Gastrocnemius medialis (tissue), 4 donors: ENCODE measurements at regions not wholly inside any gene's neighbourhood (a gene's known extent, or its start where the extent isn't known, plus 50 kb on each side); places are given as distances from the start of the nearest gene placed in this dataset.
A peak's percentile ranks its signal among the peaks of the same experiment; 100 is the strongest.

Experiments
- ATAC-seq, 2 donors: fragments of 150-250 bp; one replicate each; pipeline ENCODE4 v1.9.1; 2016
- DNase-seq, 2 donors: peaks; one replicate each; pipeline ENCODE4 v3.0.0-alpha.2; 2019
- H3K27ac ChIP-seq, 4 donors: fragments of 200-600 bp; sonication (generic); 1 replicate in 1 of 4; 2 replicates in 3 of 4; pipeline ENCODE4 v1.5.1; 2016 to 2018; ENCODE audit warnings: mild to moderate bottlenecking in 2 of 4, moderate library complexity in 1 of 4
- H3K27me3 ChIP-seq, 3 donors: fragments of 200-600 bp; sonication (generic) in 2 of 3; 1 replicate in 1 of 3; 2 replicates in 2 of 3; pipeline versions ENCODE4 v1.5.1 to v1.6.0; 2016 to 2019; ENCODE audit warnings: mild to moderate bottlenecking in 1 of 3, moderate library complexity in 1 of 3
- H3K36me3 ChIP-seq, 2 donors: fragments of 200-600 bp; sonication (generic) in 1 of 2; one replicate each; pipeline ENCODE4 v1.5.1; 2017 to 2018
- H3K4me1 ChIP-seq, 2 donors: fragments of 200-600 bp; sonication (generic) in 1 of 2; one replicate each; pipeline ENCODE4 v1.5.1; 2016 to 2017; ENCODE audit warnings: mild to moderate bottlenecking in 2 of 2
- H3K4me3 ChIP-seq, 4 donors: fragments of 200-600 bp; sonication (generic) in 3 of 4; 1 replicate in 1 of 4; 2 replicates in 3 of 4; pipeline ENCODE4 v1.5.1; 2016 to 2019; ENCODE audit warnings: mild to moderate bottlenecking in 2 of 4
- H3K9me3 ChIP-seq, 3 donors: fragments of 200-600 bp; sonication (generic) in 2 of 3; 1 replicate in 1 of 3; 2 replicates in 2 of 3; pipeline ENCODE4 v1.5.1; 2016 to 2019
- POLR2A ChIP-seq, 2 donors: fragments of 450-650 bp; IDR thresholded peaks; one replicate each; pipeline ENCODE4 v1.6.1; 2017; ENCODE audit warnings: antibody characterized with exemption in 2 of 2, mild to moderate bottlenecking in 2 of 2, moderate library complexity in 2 of 2
- in situ Hi-C, 4 donors: fragments of 200-750 bp; cut with MboI; loops; one replicate each; pipeline versions ENCODE4 v1.15.0 to v1.8.0; 2017; ENCODE audit warnings: low sequenced_read_pairs in 4 of 4
- intact Hi-C: fragments of 100-400 bp; cut with DNase I; formaldehyde crosslinking; loops from one replicate; pipeline ENCODE4 v1.15.1; 2023; ENCODE audit warnings: low total_unique reads
- TF ChIP-seq, protein P1 (sequence below), 5 experiments: fragments of 450-650 bp in 3 of 5; fragments of 200-600 bp in 2 of 5; sonication (generic) in 2 of 5; IDR thresholded peaks in 4 of 5; conservative IDR thresholded peaks in 1 of 5; 1 replicate in 4 of 5; 2 replicates in 1 of 5; pipeline ENCODE4 v1.5.1; 2016 to 2019; ENCODE audit warnings: antibody characterized with exemption in 5 of 5, mild to moderate bottlenecking in 3 of 5, moderate library complexity in 3 of 5

GRCh38 chr2:207321514-207321913 is 155.8 kb upstream of the KLF7 start:
- TF ChIP-seq POLR2A (IDR thresholded peaks at IDR 0.05) = no peak
- TF ChIP-seq, protein P1, sequence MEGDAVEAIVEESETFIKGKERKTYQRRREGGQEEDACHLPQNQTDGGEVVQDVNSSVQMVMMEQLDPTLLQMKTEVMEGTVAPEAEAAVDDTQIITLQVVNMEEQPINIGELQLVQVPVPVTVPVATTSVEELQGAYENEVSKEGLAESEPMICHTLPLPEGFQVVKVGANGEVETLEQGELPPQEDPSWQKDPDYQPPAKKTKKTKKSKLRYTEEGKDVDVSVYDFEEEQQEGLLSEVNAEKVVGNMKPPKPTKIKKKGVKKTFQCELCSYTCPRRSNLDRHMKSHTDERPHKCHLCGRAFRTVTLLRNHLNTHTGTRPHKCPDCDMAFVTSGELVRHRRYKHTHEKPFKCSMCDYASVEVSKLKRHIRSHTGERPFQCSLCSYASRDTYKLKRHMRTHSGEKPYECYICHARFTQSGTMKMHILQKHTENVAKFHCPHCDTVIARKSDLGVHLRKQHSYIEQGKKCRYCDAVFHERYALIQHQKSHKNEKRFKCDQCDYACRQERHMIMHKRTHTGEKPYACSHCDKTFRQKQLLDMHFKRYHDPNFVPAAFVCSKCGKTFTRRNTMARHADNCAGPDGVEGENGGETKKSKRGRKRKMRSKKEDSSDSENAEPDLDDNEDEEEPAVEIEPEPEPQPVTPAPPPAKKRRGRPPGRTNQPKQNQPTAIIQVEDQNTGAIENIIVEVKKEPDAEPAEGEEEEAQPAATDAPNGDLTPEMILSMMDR (IDR thresholded peaks at IDR 0.05 in 4 of 5, conservative IDR thresholded peaks at IDR 0.05 in 1 of 5) = no peak
- no peak overlapping the region for H3K27ac ChIP-seq
- no peak overlapping the region for H3K4me3 ChIP-seq
- no peak for DNase-seq
- no peaks in the 10 kb centered on the region for H3K9me3 ChIP-seq
- H3K36me3 ChIP-seq = no peaks in the 10 kb centered on the region
- H3K4me1 ChIP-seq = no peaks in the 10 kb centered on the region
- intact Hi-C loops = no loop called here
- ATAC-seq = no peak
- no peaks in the 10 kb centered on the region for H3K27me3 ChIP-seq
- in situ Hi-C loops = no loop called here

GRCh38 chr2:207324001-207324400 is 158.3 kb upstream of the KLF7 start:
- in situ Hi-C loops (no loop called here), intact Hi-C loops (no loop called here)
- DNase-seq (no peak), ATAC-seq (no peak)
- Histone ChIP-seq H3K27me3 (no peaks in the 10 kb centered on the region), H3K4me1 (no peaks in the 10 kb centered on the region), H3K27ac (no peak overlapping the region), H3K9me3 (no peaks in the 10 kb centered on the region), H3K36me3 (no peaks in the 10 kb centered on the region), H3K4me3 (no peak overlapping the region)
- no peak for TF ChIP-seq POLR2A (IDR thresholded peaks at IDR 0.05)
- TF ChIP-seq, protein P1 (IDR thresholded peaks at IDR 0.05 in 4 of 5, conservative IDR thresholded peaks at IDR 0.05 in 1 of 5) = no peak

GRCh38 chr2:207327513-207327912 is 161.8 kb upstream of the KLF7 start:
- H3K4me3 ChIP-seq = no peak overlapping the region
- ATAC-seq (no peak), DNase-seq (no peak)
- H3K9me3 ChIP-seq = no peaks in the 10 kb centered on the region
- no peaks in the 10 kb centered on the region for H3K36me3 ChIP-seq
- H3K27ac ChIP-seq = no peak overlapping the region
- no peaks in the 10 kb centered on the region for H3K27me3 ChIP-seq
- no peak for TF ChIP-seq POLR2A (IDR thresholded peaks at IDR 0.05)
- TF ChIP-seq, protein P1 (IDR thresholded peaks at IDR 0.05 in 4 of 5, conservative IDR thresholded peaks at IDR 0.05 in 1 of 5) = no peak
- no peaks in the 10 kb centered on the region for H3K4me1 ChIP-seq
- intact Hi-C loops (no loop called here), in situ Hi-C loops (no loop called here)

DNA sequence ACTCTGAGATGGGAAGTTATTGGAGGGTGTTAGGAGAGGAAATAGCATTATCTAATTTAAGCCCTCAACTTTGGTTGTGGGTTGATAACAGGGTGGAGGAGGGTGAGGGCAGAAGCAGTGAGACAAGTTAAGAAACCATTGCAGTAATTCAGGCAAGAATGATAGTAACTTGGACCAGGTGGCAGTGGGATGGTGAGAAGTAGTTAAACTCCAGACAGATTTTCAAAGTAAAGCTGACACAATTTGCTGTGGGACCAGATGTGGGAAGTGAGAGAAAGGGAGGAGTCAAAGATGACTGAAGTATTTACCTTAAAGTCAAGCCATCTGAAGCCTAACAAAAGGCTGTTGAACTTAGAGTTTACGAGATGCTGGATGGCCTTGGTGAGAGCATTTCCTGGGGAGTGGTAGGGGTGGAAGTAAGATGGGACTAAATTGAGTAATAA is 163.2 kb upstream of the KLF7 start:
- H3K4me3 ChIP-seq = no peak overlapping the region
- in situ Hi-C loops (no loop called here), intact Hi-C loops (no loop called here)
- H3K27me3 ChIP-seq = no peaks in the 10 kb centered on the region
- ATAC-seq (no peak), DNase-seq (no peak)
- no peak for TF ChIP-seq POLR2A (IDR thresholded peaks at IDR 0.05)
- TF ChIP-seq, protein P1 (IDR thresholded peaks at IDR 0.05 in 4 of 5, conservative IDR thresholded peaks at IDR 0.05 in 1 of 5) = no peak
- no peaks in the 10 kb centered on the region for H3K36me3 ChIP-seq
- H3K9me3 ChIP-seq = no peaks in the 10 kb centered on the region
- H3K4me1 ChIP-seq = peaks cover 0 to 1% of the 10 kb centered on the region in 2 donors
- H3K27ac ChIP-seq = no peak overlapping the region

GRCh38 chr2:207330912-207331311 is 165.2 kb upstream of the KLF7 start:
- ATAC-seq = peak; percentile 48 to 49
- in situ Hi-C loops = no loop called here
- intact Hi-C loops = loop anchor here (10.0 kb wide), 2 partner anchors 166 to 286 kb away; partner anchors contain the start of gene KLF7

More at GRCh38 chr2:207330912-207331311, 165.2 kb upstream of the KLF7 start:
- H3K9me3 ChIP-seq = no peaks in the 10 kb centered on the region
- H3K4me1 ChIP-seq = peaks cover 10 to 16% of the 10 kb centered on the region in 2 donors
- H3K27ac ChIP-seq = no peak overlapping the region
- no peaks in the 10 kb centered on the region for H3K27me3 ChIP-seq
- peak in 1 of 2 donors; percentile 35 for DNase-seq
- no peak for TF ChIP-seq POLR2A (IDR thresholded peaks at IDR 0.05)
- TF ChIP-seq, protein P1 (IDR thresholded peaks at IDR 0.05 in 4 of 5, conservative IDR thresholded peaks at IDR 0.05 in 1 of 5) = no peak
- no peaks in the 10 kb centered on the region for H3K36me3 ChIP-seq
- H3K4me3 ChIP-seq = no peak overlapping the region
